ENCODE measurements at regions not wholly inside any gene's neighbourhood (a gene's known extent, or its start where the extent isn't known, plus 50 kb on each side); places are given as distances from the start of the nearest gene placed in this dataset.

- Mint-ChIP-seq H3K27ac (no peak overlapping the region), H3K27me3 (ENCODE audit: low read depth) (no peaks in the 10 kb centered on the region), H3K4me3 (no peak overlapping the region), H3K9me3 (no peaks in the 10 kb centered on the region), H3K36me3 (ENCODE audit: insufficient read depth in 2 of 2) (no peaks in the 10 kb centered on the region), H3K4me1 (ENCODE audit: low read depth) (peaks cover 11% of the 10 kb centered on the region)
- ATAC-seq (replicated peaks in 1 of 2), result no peak
- no peak for DNase-seq
Observed at GRCh38 chr1:116243333-116244054, 129.6 kb upstream of the ATP1A1 start.

- H3K4me1 Mint-ChIP-seq (ENCODE audit: low read depth), result peaks cover 11% of the 10 kb centered on the region
- no peaks in the 10 kb centered on the region for H3K9me3 Mint-ChIP-seq
- ATAC-seq (replicated peaks in 1 of 2) (no peak), DNase-seq (no peak)
- no peak overlapping the region for H3K27ac Mint-ChIP-seq
- H3K36me3 Mint-ChIP-seq (ENCODE audit: insufficient read depth in 2 of 2), result no peaks in the 10 kb centered on the region
- H3K27me3 Mint-ChIP-seq (ENCODE audit: low read depth), result no peaks in the 10 kb centered on the region
- no peak overlapping the region for H3K4me3 Mint-ChIP-seq
Observed at GRCh38 chr1:116246174-116246573, 126.9 kb upstream of the ATP1A1 start.

- Mint-ChIP-seq H3K27ac (no peak overlapping the region), H3K9me3 (no peaks in the 10 kb centered on the region), H3K36me3 (ENCODE audit: insufficient read depth in 2 of 2) (no peaks in the 10 kb centered on the region), H3K27me3 (ENCODE audit: low read depth) (no peaks in the 10 kb centered on the region), H3K4me3 (no peak overlapping the region), H3K4me1 (ENCODE audit: low read depth) (peaks cover 30% of the 10 kb centered on the region)
- no peak for ATAC-seq (replicated peaks in 1 of 2)
- no peak for DNase-seq
Observed at GRCh38 chr1:116252271-116252670, 120.8 kb upstream of the ATP1A1 start.

GRCh38 chr1:116252785-116253184 lies 120.3 kb upstream of the ATP1A1 start:
- no peak for ATAC-seq (replicated peaks in 1 of 2)
- no peaks in the 10 kb centered on the region for H3K27me3 Mint-ChIP-seq (ENCODE audit: low read depth)
- H3K36me3 Mint-ChIP-seq (ENCODE audit: insufficient read depth in 2 of 2), result no peaks in the 10 kb centered on the region
- DNase-seq, result no peak
- H3K4me1 Mint-ChIP-seq (ENCODE audit: low read depth), result peaks cover 35% of the 10 kb centered on the region
- H3K27ac Mint-ChIP-seq, result no peak overlapping the region
- no peaks in the 10 kb centered on the region for H3K9me3 Mint-ChIP-seq
- H3K4me3 Mint-ChIP-seq, result no peak overlapping the region

- ATAC-seq (replicated peaks in 1 of 2), result no peak
- no peak for DNase-seq
- Mint-ChIP-seq H3K27ac (no peak overlapping the region), H3K4me3 (no peak overlapping the region), H3K4me1 (ENCODE audit: low read depth) (peaks cover 45% of the 10 kb centered on the region), H3K27me3 (ENCODE audit: low read depth) (no peaks in the 10 kb centered on the region), H3K36me3 (ENCODE audit: insufficient read depth in 2 of 2) (no peaks in the 10 kb centered on the region), H3K9me3 (peaks cover 0 to under 1% of the 10 kb centered on the region in 2 donors)
Observed at GRCh38 chr1:116253566-116254382, 119.3 kb upstream of the ATP1A1 start.

- Mint-ChIP-seq H3K36me3 (ENCODE audit: insufficient read depth in 2 of 2) (no peaks in the 10 kb centered on the region), H3K9me3 (peaks cover 0 to 2% of the 10 kb centered on the region in 2 donors), H3K4me3 (no peak overlapping the region), H3K4me1 (ENCODE audit: low read depth) (peaks cover 54% of the 10 kb centered on the region), H3K27ac (no peak overlapping the region), H3K27me3 (ENCODE audit: low read depth) (no peaks in the 10 kb centered on the region)
- ATAC-seq (replicated peaks in 1 of 2) (no peak), DNase-seq (no peak)
Observed at GRCh38 chr1:116254776-116255175, 118.3 kb upstream of the ATP1A1 start.

- peaks cover 57% of the 10 kb centered on the region for H3K4me1 Mint-ChIP-seq (ENCODE audit: low read depth)
- no peak for DNase-seq
- H3K4me3 Mint-ChIP-seq, result no peak overlapping the region
- no peak overlapping the region for H3K27ac Mint-ChIP-seq
- no peaks in the 10 kb centered on the region for H3K27me3 Mint-ChIP-seq (ENCODE audit: low read depth)
- H3K36me3 Mint-ChIP-seq (ENCODE audit: insufficient read depth in 2 of 2), result no peaks in the 10 kb centered on the region
- no peak for ATAC-seq (replicated peaks in 1 of 2)
- peaks cover 0 to 2% of the 10 kb centered on the region in 2 donors for H3K9me3 Mint-ChIP-seq
Observed at GRCh38 chr1:116255486-116256285, 117.4 kb upstream of the ATP1A1 start.

GRCh38 chr1:116256286-116256649 lies 116.8 kb upstream of the ATP1A1 start:
- no peak overlapping the region for H3K4me3 Mint-ChIP-seq
- no peaks in the 10 kb centered on the region for H3K36me3 Mint-ChIP-seq (ENCODE audit: insufficient read depth in 2 of 2)
- no peaks in the 10 kb centered on the region for H3K27me3 Mint-ChIP-seq (ENCODE audit: low read depth)
- peaks cover 62% of the 10 kb centered on the region for H3K4me1 Mint-ChIP-seq (ENCODE audit: low read depth)
- H3K9me3 Mint-ChIP-seq, result peaks cover 0 to 2% of the 10 kb centered on the region in 2 donors
- ATAC-seq (replicated peaks in 1 of 2), result no peak
- no peak overlapping the region for H3K27ac Mint-ChIP-seq
- no peak for DNase-seq

- Mint-ChIP-seq H3K27me3 (ENCODE audit: low read depth) (no peaks in the 10 kb centered on the region), H3K4me3 (no peak overlapping the region), H3K4me1 (ENCODE audit: low read depth) (peaks cover 69% of the 10 kb centered on the region), H3K9me3 (peaks cover 0 to 2% of the 10 kb centered on the region in 2 donors), H3K27ac (no peak overlapping the region), H3K36me3 (ENCODE audit: insufficient read depth in 2 of 2) (no peaks in the 10 kb centered on the region)
- ATAC-seq (replicated peaks in 1 of 2) (no peak), DNase-seq (no peak)
Observed at GRCh38 chr1:116256875-116257274, 116.2 kb upstream of the ATP1A1 start.

- peak; percentile 88 to 91 for ATAC-seq (replicated peaks in 1 of 2)
- H3K9me3 Mint-ChIP-seq, result peaks cover 0 to 2% of the 10 kb centered on the region in 2 donors
Observed at GRCh38 chr1:116257341-116257767, 115.7 kb upstream of the ATP1A1 start.

GRCh38 chr1:116257836-116258235 lies 115.2 kb upstream of the ATP1A1 start:
- H3K9me3 Mint-ChIP-seq, result peaks cover 0 to 2% of the 10 kb centered on the region in 2 donors

More at GRCh38 chr1:116257341-116257767, 115.7 kb upstream of the ATP1A1 start:
- peak overlapping the region; percentile 54 to 73 for H3K4me3 Mint-ChIP-seq
- peaks cover 73% of the 10 kb centered on the region for H3K4me1 Mint-ChIP-seq (ENCODE audit: low read depth)
- peak overlapping the region; percentile 36 for H3K27ac Mint-ChIP-seq
- H3K27me3 Mint-ChIP-seq (ENCODE audit: low read depth), result no peaks in the 10 kb centered on the region
- peak; percentile 48 to 72 for DNase-seq
- no peaks in the 10 kb centered on the region for H3K36me3 Mint-ChIP-seq (ENCODE audit: insufficient read depth in 2 of 2)

GRCh38 chr1:116258668-116259419 lies 114.2 kb upstream of the ATP1A1 start:
- no peaks in the 10 kb centered on the region for H3K36me3 Mint-ChIP-seq (ENCODE audit: insufficient read depth in 2 of 2)
- no peak overlapping the region for H3K4me3 Mint-ChIP-seq
- ATAC-seq (replicated peaks in 1 of 2), result peak; percentile 17 to 25
- peaks cover 0 to 2% of the 10 kb centered on the region in 2 donors for H3K9me3 Mint-ChIP-seq
- H3K4me1 Mint-ChIP-seq (ENCODE audit: low read depth), result peaks cover 73% of the 10 kb centered on the region
- DNase-seq, result peak in 1 of 2 donors; percentile 17
- H3K27me3 Mint-ChIP-seq (ENCODE audit: low read depth), result no peaks in the 10 kb centered on the region
- peak overlapping the region; percentile 3 for H3K27ac Mint-ChIP-seq

More at GRCh38 chr1:116257836-116258235, 115.2 kb upstream of the ATP1A1 start:
- no peaks in the 10 kb centered on the region for H3K36me3 Mint-ChIP-seq (ENCODE audit: insufficient read depth in 2 of 2)
- peak overlapping the region; percentile 36 for H3K27ac Mint-ChIP-seq
- DNase-seq, result no peak
- peak overlapping the region; percentile 54 to 73 for H3K4me3 Mint-ChIP-seq
- ATAC-seq (replicated peaks in 1 of 2), result no peak
- H3K4me1 Mint-ChIP-seq (ENCODE audit: low read depth), result peaks cover 73% of the 10 kb centered on the region
- no peaks in the 10 kb centered on the region for H3K27me3 Mint-ChIP-seq (ENCODE audit: low read depth)
